ENCODE measurements at regions not wholly inside any gene's neighbourhood (a gene's known extent, or its start where the extent isn't known, plus 50 kb on each side); places are given as distances from the start of the nearest gene placed in this dataset.
A peak's percentile ranks its signal among the peaks of the same experiment; 100 is the strongest.

DNA sequence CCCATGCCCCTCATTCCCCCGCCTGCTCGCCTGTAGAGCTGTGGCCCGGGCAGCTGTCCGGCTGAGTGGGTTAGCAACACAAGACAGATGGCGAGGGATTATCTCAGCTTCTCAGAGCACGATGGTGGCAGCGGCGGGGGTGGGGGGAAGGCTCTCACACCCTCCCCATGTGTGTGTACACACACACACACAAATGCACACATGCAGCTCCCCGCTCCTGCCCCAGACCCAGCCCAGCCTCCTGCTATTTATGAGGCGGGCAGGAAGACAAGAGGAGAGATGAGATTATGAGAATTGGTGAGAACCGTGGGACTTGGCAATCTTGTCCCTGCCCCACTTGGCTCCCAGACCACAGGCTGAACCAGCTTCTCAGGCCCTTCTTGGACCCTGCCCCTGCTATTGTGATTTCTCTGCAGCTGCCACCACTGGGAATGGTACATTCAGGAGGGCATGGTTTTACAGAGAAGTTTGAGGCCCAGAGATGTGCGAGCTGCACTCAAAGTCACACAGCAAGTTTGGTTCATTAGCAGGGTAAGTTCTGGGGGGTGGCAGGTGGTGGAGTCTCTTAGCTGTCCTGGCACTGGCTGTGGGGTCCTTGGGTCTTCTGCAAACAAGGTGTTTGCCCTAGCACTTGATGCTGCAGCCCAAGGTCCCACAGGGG, 51.0 kb upstream of the PSD2 start:
- DNase-seq (no peak), ATAC-seq (ENCODE audit: low read depth in 2 of 2) (no peak)
- H3K27me3 Mint-ChIP-seq: no peaks in the 10 kb centered on the region
- H3K4me3 Mint-ChIP-seq: peak overlapping the region in 5 of 8 donors; percentile 4 to 60 (median 7)
- no peaks in the 10 kb centered on the region for H3K9me3 Mint-ChIP-seq
- H3K4me1 Mint-ChIP-seq: peaks cover 72 to 92% (median 88%) of the 10 kb centered on the region in 3 donors
- peak overlapping the region; percentile 33 to 94 (median 64) for H3K27ac Mint-ChIP-seq
- H3K36me3 Mint-ChIP-seq: no peaks in the 10 kb centered on the region

DNA sequence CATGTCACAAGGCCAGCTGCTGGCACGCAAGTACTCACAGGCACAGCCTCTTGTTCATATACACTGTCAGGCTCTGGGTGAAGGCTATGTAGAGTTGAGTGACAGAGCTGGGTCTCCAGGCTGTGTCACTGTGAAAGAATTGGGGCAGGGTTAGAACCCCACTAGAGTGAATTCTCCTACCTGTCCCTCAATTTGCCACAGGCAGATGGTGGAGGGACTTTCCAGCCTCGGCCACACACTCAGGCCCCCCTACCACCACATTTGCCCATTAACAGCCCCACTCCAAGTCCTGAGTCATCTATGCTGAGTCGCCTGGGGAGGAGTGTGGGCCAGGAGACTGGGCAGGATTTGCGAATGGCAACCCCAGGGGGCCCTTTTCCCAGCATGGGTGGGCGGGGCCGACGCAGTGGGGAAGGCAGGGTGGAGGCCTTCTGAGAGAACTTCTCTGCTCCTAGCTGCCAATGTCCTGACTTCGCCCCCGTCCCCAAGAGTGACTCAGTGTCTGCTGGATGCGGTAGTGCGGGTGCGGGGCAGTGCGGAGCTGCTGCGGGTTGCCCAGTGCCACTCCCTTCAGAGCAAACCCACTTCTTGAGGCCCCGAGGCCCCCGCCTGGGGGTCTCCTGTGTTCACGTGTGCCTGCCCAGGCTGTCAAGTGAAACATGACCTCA, 50.3 kb upstream of the PSD2 start:
- Mint-ChIP-seq H3K9me3 (no peaks in the 10 kb centered on the region), H3K36me3 (no peaks in the 10 kb centered on the region), H3K27me3 (no peaks in the 10 kb centered on the region), H3K27ac (peak overlapping the region; percentile 33 to 94 (median 64)), H3K4me3 (peak overlapping the region in 6 of 8 donors; percentile 4 to 60 (median 28)), H3K4me1 (peaks cover 70 to 92% (median 88%) of the 10 kb centered on the region in 3 donors)
- ATAC-seq (ENCODE audit: low read depth in 2 of 2): no peak
- no peak for DNase-seq

DNA sequence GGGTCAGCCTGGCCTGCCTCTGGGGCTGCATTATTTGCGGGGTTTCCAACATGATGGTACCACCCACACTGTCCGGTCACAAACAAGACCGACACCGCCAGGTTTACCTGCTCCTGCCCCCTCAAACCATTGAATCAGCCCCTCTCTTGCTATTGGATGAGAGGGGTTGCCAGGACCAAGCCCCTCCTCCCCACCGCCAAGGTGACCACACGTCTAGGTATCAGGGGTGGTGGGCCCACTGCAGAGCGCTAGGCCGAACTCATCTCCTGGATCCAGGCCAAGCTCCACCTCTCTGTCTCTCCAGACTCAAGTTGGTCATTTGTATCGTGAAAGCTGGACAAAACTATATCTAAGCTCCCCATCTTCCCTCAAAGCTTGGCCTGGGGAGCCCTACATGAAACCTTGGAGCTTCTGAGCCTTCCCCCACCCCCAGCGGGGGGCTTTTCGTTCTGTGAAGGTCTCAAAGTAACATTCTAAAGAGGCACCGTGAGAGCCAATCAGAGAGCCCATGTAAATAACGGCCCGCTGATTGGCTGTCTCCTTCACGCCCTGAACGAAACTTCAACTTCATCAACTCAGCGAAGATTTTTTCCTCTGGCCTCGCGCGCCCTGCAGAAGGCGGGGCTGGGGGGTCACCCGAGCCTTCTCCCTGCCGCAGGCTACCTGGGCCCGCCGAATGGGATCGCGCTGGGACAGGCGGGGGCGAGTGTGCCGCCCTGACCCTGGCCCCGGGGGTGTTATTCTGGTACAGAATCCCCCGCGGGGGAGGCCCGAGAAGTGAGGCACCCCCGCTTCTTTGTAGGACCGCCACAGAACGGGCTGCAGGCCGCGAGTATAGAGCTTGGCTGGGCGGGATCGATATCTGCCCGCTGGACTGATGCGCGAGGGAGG, 49.6 kb upstream of the PSD2 start:
- Mint-ChIP-seq H3K4me3 (peak overlapping the region; percentile 83 to 100 (median 92)), H3K36me3 (no peaks in the 10 kb centered on the region), H3K27me3 (no peaks in the 10 kb centered on the region), H3K27ac (peak overlapping the region; percentile 80 to 100 (median 98)), H3K4me1 (peaks cover 65 to 89% (median 88%) of the 10 kb centered on the region in 3 donors), H3K9me3 (no peaks in the 10 kb centered on the region)
- peak; percentile 29 to 32 for ATAC-seq (ENCODE audit: low read depth in 2 of 2)
- DNase-seq: peak; percentile 75
